Vagina (tissue), 2 donors: ENCODE measurements at regions not wholly inside any gene's neighbourhood (a gene's known extent, or its start where the extent isn't known, plus 50 kb on each side); places are given as distances from the start of the nearest gene placed in this dataset.

Experiments used
- CTCF ChIP-seq, 3 experiments: fragments of 450-650 bp in 2 of 3; fragments of 200-600 bp in 1 of 3; sonication (generic) in 1 of 3; IDR thresholded peaks; one replicate each; pipeline ENCODE4 v1.5.1; 2017 to 2019; ENCODE audit warnings: antibody characterized with exemption in 3 of 3, mild to moderate bottlenecking in 2 of 3, moderate library complexity in 2 of 3
- POLR2A ChIP-seq, 2 donors: fragments of 450-650 bp; IDR thresholded peaks; one replicate each; pipeline ENCODE4 v1.6.1; 2017; ENCODE audit warnings: antibody characterized with exemption in 2 of 2, mild to moderate bottlenecking in 2 of 2, moderate library complexity in 2 of 2

GRCh38 chr12:116376354-116377193, 99.1 kb upstream of the MED13L start:
- no peak for TF ChIP-seq CTCF (IDR thresholded peaks at IDR 0.05)
- TF ChIP-seq POLR2A (IDR thresholded peaks at IDR 0.05): no peak
